Psoas muscle (tissue), 7 donors: ENCODE measurements at regions not wholly inside any gene's neighbourhood (a gene's known extent, or its start where the extent isn't known, plus 50 kb on each side); places are given as distances from the start of the nearest gene placed in this dataset.

ENCODE experiments used
- ATAC-seq, 4 donors: fragments of 200-7000 bp; cut with Tn5 transposase; one replicate each; pipeline ENCODE4 v1.9.1; 2020; ENCODE audit warnings: moderate library complexity in 3 of 4, mild to moderate bottlenecking in 2 of 4
- DNase-seq, 2 donors: peaks; one replicate each; pipeline ENCODE4 v3.0.0-alpha.2; 2020
- H3K27ac ChIP-seq: fragments of 200-600 bp; one replicate; pipeline ENCODE4 v1.8.0; 2022
- H3K27me3 ChIP-seq, 3 donors: fragments of 200-600 bp in 1 of 3; one replicate each; pipeline versions ENCODE4 v1.6.1 to v1.8.0; 2013 to 2022; ENCODE audit warnings: low read length in 2 of 3, mild to moderate bottlenecking in 2 of 3, moderate library complexity in 1 of 3; ENCODE audit not compliant: insufficient read depth in 3 of 3
- H3K36me3 ChIP-seq, 2 donors: fragments of 200-600 bp in 1 of 2; one replicate each; pipeline versions ENCODE4 v1.6.1 to v1.8.0; 2013 to 2022; ENCODE audit warnings: low read depth in 1 of 2, mild to moderate bottlenecking in 1 of 2, moderate library complexity in 1 of 2; ENCODE audit not compliant: insufficient read depth in 1 of 2
- H3K4me1 ChIP-seq: fragments of 200-600 bp; one replicate; pipeline ENCODE4 v1.8.0; 2022
- H3K4me3 ChIP-seq: fragments of 200-600 bp; one replicate; pipeline ENCODE4 v1.8.0; 2022; ENCODE audit warnings: mild to moderate bottlenecking
- H3K9me3 ChIP-seq: fragments of 200-600 bp; one replicate; pipeline ENCODE4 v1.8.0; 2022
- CTCF ChIP-seq: fragments of 200-600 bp; IDR thresholded peaks from one replicate; pipeline ENCODE4 v1.8.0; 2022; ENCODE audit warnings: antibody characterized with exemption
- WGBS, 3 donors: extraction: QIAGEN DNeasy Blood & Tissue Kit; methylation state at CpG; one replicate each; pipeline versions ENCODE4 v1.1.6 to v1.1.7; 2013; 5-methylcytosine and 5-hydroxymethylcytosine counted together
- intact Hi-C, 2 donors: fragments of 100-400 bp; cut with DNase I; formaldehyde crosslinking; loops; one replicate each; pipeline versions ENCODE4 v1.11.0 to v1.14.2; 2022
- donor health status: healthy with polysubstance abuse.
- donor health status: DM: no; HTN: no; CAD: no; lungs with moderate emphysema.
- donor health status: Bipolar disorder and iron deficiency.
- donor health status: healthy.
- donor health status: DM: yes; HTN: yes; CAD: no.
- donor health status: DM: no; HTN: no; CAD: no.
- donor health status: DM: yes; HTN: yes; CAD: no.

GRCh38 chr6:9380568-9380967, 945.2 kb upstream of the SLC35B3 start:
- Histone ChIP-seq H3K4me3 (no peak overlapping the region), H3K27me3 (no peaks in the 10 kb centered on the region), H3K36me3 (no peaks in the 10 kb centered on the region), H3K27ac (no peak overlapping the region), H3K9me3 (no peaks in the 10 kb centered on the region), H3K4me1 (no peaks in the 10 kb centered on the region)
- no peak for TF ChIP-seq CTCF
- WGBS, 3 donors, result 57 to 69% (median 67%) methylated on average over 2 of the region's 2 CpGs
- intact Hi-C loops, result no loop called here
- DNase-seq (no peak), ATAC-seq (no peak)

- Histone ChIP-seq H3K27ac (no peak overlapping the region), H3K4me1 (no peaks in the 10 kb centered on the region), H3K4me3 (no peak overlapping the region), H3K36me3 (no peaks in the 10 kb centered on the region), H3K27me3 (no peaks in the 10 kb centered on the region), H3K9me3 (no peaks in the 10 kb centered on the region)
- TF ChIP-seq CTCF, result no peak
- intact Hi-C loops, result no loop called here
- ATAC-seq (no peak), DNase-seq (no peak)
Observed at GRCh38 chr6:9373308-9373707, 938.0 kb upstream of the SLC35B3 start.

- H3K27ac ChIP-seq, result no peak overlapping the region
- H3K27me3 ChIP-seq, result no peaks in the 10 kb centered on the region
- DNase-seq (no peak), ATAC-seq (no peak)
- no peaks in the 10 kb centered on the region for H3K9me3 ChIP-seq
- no peaks in the 10 kb centered on the region for H3K36me3 ChIP-seq
- H3K4me3 ChIP-seq, result no peak overlapping the region
- no peaks in the 10 kb centered on the region for H3K4me1 ChIP-seq
- 58 to 70% (median 61%) methylated on average over 2 of the region's 2 CpGs for WGBS, 3 donors
- TF ChIP-seq CTCF, result no peak
- intact Hi-C loops, result no loop called here
Observed at GRCh38 chr6:9370480-9370879, 935.1 kb upstream of the SLC35B3 start.

DNA sequence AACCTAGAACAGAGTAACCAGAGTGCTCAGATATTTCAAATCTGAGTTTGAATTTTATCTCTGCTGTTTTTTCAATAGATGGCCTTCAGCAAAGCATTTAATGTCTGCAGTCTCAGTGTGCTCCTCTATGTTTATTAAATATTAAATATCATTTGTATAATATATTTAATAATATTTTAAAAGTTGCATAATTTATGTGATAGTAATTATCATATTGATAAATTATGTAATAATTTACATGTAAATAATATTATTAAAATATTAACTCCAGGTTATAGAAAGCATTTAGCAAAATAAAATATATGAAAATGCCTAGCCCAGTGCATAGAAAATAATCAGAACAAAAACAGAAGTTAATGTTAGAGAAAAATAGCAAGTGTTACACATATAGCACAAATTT, 930.0 kb upstream of the SLC35B3 start:
- Histone ChIP-seq H3K4me1 (peaks cover 8% of the 10 kb centered on the region), H3K36me3 (no peaks in the 10 kb centered on the region), H3K27ac (no peak overlapping the region), H3K4me3 (no peak overlapping the region), H3K27me3 (no peaks in the 10 kb centered on the region), H3K9me3 (peaks cover 9% of the 10 kb centered on the region)
- DNase-seq (no peak), ATAC-seq (no peak)
- intact Hi-C loops, result no loop called here
- no peak for TF ChIP-seq CTCF

DNA sequence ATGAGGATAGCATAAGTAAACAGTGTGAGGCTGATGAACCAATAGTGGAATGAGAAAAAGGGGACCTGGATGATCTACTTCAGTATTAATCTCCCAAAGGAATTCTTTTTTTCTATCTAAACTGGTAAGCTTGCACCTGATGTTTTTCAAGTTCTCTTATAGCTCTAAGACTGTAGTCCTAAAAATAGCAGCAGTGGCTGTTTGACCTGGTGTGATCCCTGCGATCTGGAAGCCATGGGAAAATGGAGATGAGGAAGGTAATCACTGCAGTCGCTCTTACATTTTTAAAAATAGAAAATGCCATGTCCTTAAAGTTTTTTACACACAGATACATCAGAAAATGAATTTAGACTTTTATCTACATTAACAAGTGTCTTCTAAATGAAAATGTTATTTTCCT, 926.4 kb upstream of the SLC35B3 start:
- Histone ChIP-seq H3K9me3 (peaks cover 13% of the 10 kb centered on the region), H3K4me1 (peaks cover 8% of the 10 kb centered on the region), H3K4me3 (no peak overlapping the region), H3K36me3 (no peaks in the 10 kb centered on the region), H3K27me3 (no peaks in the 10 kb centered on the region), H3K27ac (no peak overlapping the region)
- no peak for TF ChIP-seq CTCF
- WGBS, 3 donors, result 24 to 48% (median 28%) methylated on average over 2 of the region's 2 CpGs
- no peak for DNase-seq
- intact Hi-C loops, result no loop called here
- ATAC-seq, result peak in 2 of 4 donors; percentile 53 to 69
